ENCODE measurements at regions not wholly inside any gene's neighbourhood (a gene's known extent, or its start where the extent isn't known, plus 50 kb on each side); places are given as distances from the start of the nearest gene placed in this dataset.
A peak's percentile ranks its signal among the peaks of the same experiment; 100 is the strongest.

GRCh38 chr15:75104804-75105557 lies 81.6 kb downstream of the PPCDC start (continued):
- TF ChIP-seq PRDM1 (tag by site-specific recombination; IDR thresholded peaks at IDR 0.05) (no peak), ZNF223 (tag by site-specific recombination; IDR thresholded peaks at IDR 0.05) (no peak), ZNF292 (tag by site-specific recombination; IDR thresholded peaks at IDR 0.05; ENCODE audit: borderline replicate concordance, low read depth) (no peak), RBAK (tag by site-specific recombination; IDR thresholded peaks at IDR 0.05) (no peak), ZNF362 (tag by site-specific recombination; IDR thresholded peaks at IDR 0.05) (no peak), ZNF510 (tag by site-specific recombination; IDR thresholded peaks at IDR 0.05; ENCODE audit: insufficient replicate concordance) (no peak), ZNF155 (tag by site-specific recombination; IDR thresholded peaks at IDR 0.05) (no peak), ZSCAN30 (tag by site-specific recombination; IDR thresholded peaks at IDR 0.05) (no peak), ZNF23 (tag by site-specific recombination; IDR thresholded peaks at IDR 0.05; ENCODE audit: borderline replicate concordance) (no peak), ZNF514 (tag by site-specific recombination; IDR thresholded peaks at IDR 0.05) (no peak), ZNF645 (tag by site-specific recombination; IDR thresholded peaks at IDR 0.05) (no peak), SETDB1 (IDR thresholded peaks at IDR 0.05; ENCODE audit: insufficient read length, low read length) (peak; percentile 4), ZBTB48 (tag by site-specific recombination; IDR thresholded peaks at IDR 0.05) (peak; percentile 84), TSHZ1 (tag by site-specific recombination; IDR thresholded peaks at IDR 0.05; ENCODE audit: borderline replicate concordance) (no peak; the same call in 1 of the 2 replicates), ZNF76 (tag by site-specific recombination; IDR thresholded peaks at IDR 0.05; ENCODE audit: borderline replicate concordance, low read depth) (no peak), BCL11A (tag by site-specific recombination; IDR thresholded peaks at IDR 0.05; ENCODE audit: low read depth) (0 out of 2 replicates have a peak, but pooled peaks have one; percentile 42), ZNF335 (tag by site-specific recombination; conservative IDR thresholded peaks at IDR 0.05) (peak; percentile 51; the same call in 1 of the 2 replicates), ZBTB20 (tag by site-specific recombination; IDR thresholded peaks at IDR 0.05) (0 out of 2 replicates have a peak, but pooled peaks have one; percentile 26), ZNF341 (tag by site-specific recombination; IDR thresholded peaks at IDR 0.05; ENCODE audit: low read depth) (no peak), ZBTB1 (tag by site-specific recombination; IDR thresholded peaks at IDR 0.05) (no peak), CTCF (tag by site-specific recombination; IDR thresholded peaks at IDR 0.05) (no peak), ZNF792 (tag by site-specific recombination; IDR thresholded peaks at IDR 0.05) (no peak), ZNF548 (tag by site-specific recombination; IDR thresholded peaks at IDR 0.05) (peak; percentile 96), ZNF610 (tag by site-specific recombination; IDR thresholded peaks at IDR 0.05; ENCODE audit: borderline replicate concordance) (no peak)
- TF ChIP-seq, protein P1, sequence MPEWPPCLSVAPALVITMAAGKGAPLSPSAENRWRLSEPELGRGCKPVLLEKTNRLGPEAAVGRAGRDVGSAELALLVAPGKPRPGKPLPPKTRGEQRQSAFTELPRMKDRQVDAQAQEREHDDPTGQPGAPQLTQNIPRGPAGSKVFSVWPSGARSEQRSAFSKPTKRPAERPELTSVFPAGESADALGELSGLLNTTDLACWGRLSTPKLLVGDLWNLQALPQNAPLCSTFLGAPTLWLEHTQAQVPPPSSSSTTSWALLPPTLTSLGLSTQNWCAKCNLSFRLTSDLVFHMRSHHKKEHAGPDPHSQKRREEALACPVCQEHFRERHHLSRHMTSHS (tag by site-specific recombination; IDR thresholded peaks at IDR 0.05) = no peak
- TF ChIP-seq, protein P2, sequence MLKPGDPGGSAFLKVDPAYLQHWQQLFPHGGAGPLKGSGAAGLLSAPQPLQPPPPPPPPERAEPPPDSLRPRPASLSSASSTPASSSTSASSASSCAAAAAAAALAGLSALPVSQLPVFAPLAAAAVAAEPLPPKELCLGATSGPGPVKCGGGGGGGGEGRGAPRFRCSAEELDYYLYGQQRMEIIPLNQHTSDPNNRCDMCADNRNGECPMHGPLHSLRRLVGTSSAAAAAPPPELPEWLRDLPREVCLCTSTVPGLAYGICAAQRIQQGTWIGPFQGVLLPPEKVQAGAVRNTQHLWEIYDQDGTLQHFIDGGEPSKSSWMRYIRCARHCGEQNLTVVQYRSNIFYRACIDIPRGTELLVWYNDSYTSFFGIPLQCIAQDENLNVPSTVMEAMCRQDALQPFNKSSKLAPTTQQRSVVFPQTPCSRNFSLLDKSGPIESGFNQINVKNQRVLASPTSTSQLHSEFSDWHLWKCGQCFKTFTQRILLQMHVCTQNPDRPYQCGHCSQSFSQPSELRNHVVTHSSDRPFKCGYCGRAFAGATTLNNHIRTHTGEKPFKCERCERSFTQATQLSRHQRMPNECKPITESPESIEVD (tag by site-specific recombination; IDR thresholded peaks at IDR 0.05) = peak; percentile 88
